K562 (cell line): ENCODE measurements at regions not wholly inside any gene's neighbourhood (a gene's known extent, or its start where the extent isn't known, plus 50 kb on each side); places are given as distances from the start of the nearest gene placed in this dataset.

Source experiments
- ATAC-seq: fragments of 200-7000 bp; cut with Tn5 transposase; 3 replicates; pipeline ENCODE4 v1.9.1; 2020; ENCODE audit warnings: moderate library complexity
- BruUV-seq: library from RNA; stranded (reverse); fragments of 400-500 nt; replicated peaks from 2 replicates; lab custom pipeline; 2021; lab: Mats Ljungman, UMichigan
- CTCF ChIA-PET: fragments of 300-600 bp; formaldehyde crosslinking; extraction: SDS; loops from one replicate; lab custom pipeline; 2021; ENCODE audit warnings: low intra/inter-chr PET ratio; lab: Yijun Ruan, JAX
- POLR2A ChIA-PET: fragments of 300-600, 350-650 bp; sonication (Branson Sonifier 250); formaldehyde crosslinking; extraction: SDS; loops from one replicate; lab custom pipeline; 2021; ENCODE audit warnings: antibody characterized with exemption, inconsistent platforms; lab: Yijun Ruan, JAX
- DNase-seq, 4 experiments: peaks; one replicate each; pipeline versions ENCODE4 v3.0.0 to v3.0.0-alpha.2; 2011 to 2018; ENCODE audit warnings: low spot score in 3 of 4, mixed read lengths in 3 of 4; ENCODE audit errors: extremely low read depth in 1 of 4
- FAIRE-seq: peaks from 2 replicates; lab custom pipeline; 2011; peaks lifted over from hg19 to GRCh38; lab: Jason Lieb, UNC
- H2AFZ ChIP-seq: 2 replicates; pipeline ENCODE4 v1.6.0; 2011; ENCODE audit warnings: low read depth, low read length, control low read depth, inconsistent platforms
- H3K27ac ChIP-seq: fragments of 200-600 bp; 3 replicates; pipeline ENCODE4 v1.8.0; 2011; ENCODE audit warnings: low read depth, mild to moderate bottlenecking, control low read depth, inconsistent platforms, low read length, moderate library complexity, mixed read lengths; ENCODE audit errors: extremely low read depth
- H3K27me3 ChIP-seq, 2 experiments: fragments of 300-600 bp in 1 of 2; 2 replicates in 1 of 2; 3 replicates in 1 of 2; pipeline versions ENCODE4 v1.6.0 to v1.8.0; 2011; ENCODE audit warnings: inconsistent platforms in 2 of 2, low read length in 2 of 2, mild to moderate bottlenecking in 1 of 2, mixed read lengths in 1 of 2, moderate library complexity in 1 of 2; ENCODE audit not compliant: control insufficient read depth in 2 of 2, insufficient read depth in 2 of 2
- H3K36me3 ChIP-seq: fragments of 300-600 bp; 3 replicates; pipeline ENCODE4 v1.8.0; 2011; ENCODE audit warnings: mild to moderate bottlenecking, low read length, inconsistent platforms; ENCODE audit not compliant: control insufficient read depth, insufficient read depth
- H3K4me1 ChIP-seq, 2 experiments: fragments of 200-600 bp in 1 of 2; replicated peaks in 1 of 2; 2 replicates in 1 of 2; 3 replicates in 1 of 2; pipeline versions ENCODE4 v1.5.1 to v1.8.0; 2011; ENCODE audit warnings: inconsistent platforms in 2 of 2, low read length in 2 of 2, mild to moderate bottlenecking in 1 of 2, mixed read lengths in 1 of 2, moderate library complexity in 1 of 2; ENCODE audit not compliant: control insufficient read depth in 2 of 2, insufficient read depth in 2 of 2
- H3K4me2 ChIP-seq: 2 replicates; pipeline ENCODE4 v1.6.1; 2011; ENCODE audit warnings: low read length, control low read depth, inconsistent platforms, mixed read lengths; ENCODE audit not compliant: insufficient read depth
- H3K4me3 ChIP-seq: fragments of 200-600 bp; sonication (generic), shearing (Covaris generic); 2 replicates; pipeline ENCODE4 v1.5.1; 2016; ENCODE audit warnings: control low read depth, inconsistent platforms
- H3K79me2 ChIP-seq: fragments of 200-600 bp; 3 replicates; pipeline ENCODE4 v1.8.0; 2011; ENCODE audit warnings: low read length, inconsistent platforms; ENCODE audit not compliant: control insufficient read depth, insufficient read depth
- H3K9ac ChIP-seq, 2 experiments: 2 replicates each; pipeline versions ENCODE4 v1.6.0 to v1.6.1; 2011; ENCODE audit warnings: low read depth in 2 of 2, low read length in 2 of 2, control low read depth in 1 of 2, inconsistent platforms in 1 of 2, mild to moderate bottlenecking in 1 of 2, mixed read lengths in 1 of 2; ENCODE audit not compliant: insufficient read depth in 1 of 2
- H3K9me1 ChIP-seq: one replicate; pipeline ENCODE4 v1.6.0; 2011; ENCODE audit warnings: inconsistent platforms, mild to moderate bottlenecking, low read length, moderate library complexity; ENCODE audit not compliant: control insufficient read depth, insufficient read depth
- H3K9me3 ChIP-seq: replicated peaks from 2 replicates; pipeline ENCODE4 v1.5.1; 2011; ENCODE audit warnings: low read depth, low read length, inconsistent platforms; ENCODE audit not compliant: control insufficient read depth, insufficient read depth
- H4K20me1 ChIP-seq: replicated peaks from 2 replicates; pipeline ENCODE4 v1.6.1; 2011; ENCODE audit warnings: low read length, inconsistent platforms, mixed read lengths; ENCODE audit not compliant: control insufficient read depth, insufficient read depth
- DACH1 ChIP-seq: fragments of 450-650 bp; IDR thresholded peaks from 2 replicates; pipeline ENCODE4 v1.6.1; 2018; ENCODE audit not compliant: partially characterized antibody
- DEAF1 ChIP-seq: fragments of 450-650 bp; formaldehyde crosslinking; IDR thresholded peaks from 2 replicates; pipeline ENCODE4 v1.4.0; 2020; ENCODE audit warnings: mild to moderate bottlenecking, moderate library complexity
- E4F1 ChIP-seq: fragments of 250-450 bp; sonication (Bioruptor Pico); IDR thresholded peaks from 2 replicates; pipeline ENCODE4 v1.5.0; 2021; ENCODE audit warnings: mild to moderate bottlenecking, borderline replicate concordance
- ELF2 ChIP-seq: fragments of 250-450 bp; sonication (Bioruptor Pico); IDR thresholded peaks from 2 replicates; pipeline ENCODE4 v1.5.0; 2021; ENCODE audit warnings: mild to moderate bottlenecking
- GATA2 ChIP-seq: sonication (generic); formaldehyde crosslinking; IDR thresholded peaks from 2 replicates; pipeline ENCODE4 v1.4.0; 2020; ENCODE audit warnings: mild to moderate bottlenecking, missing genetic modification reagents
- KAT8 ChIP-seq: fragments of 450-650 bp; IDR thresholded peaks from 2 replicates; pipeline ENCODE4 v1.6.1; 2016; ENCODE audit warnings: low read depth, mild to moderate bottlenecking
- KDM1A ChIP-seq, 2 experiments: fragments of 450-650 bp; IDR thresholded peaks; 2 replicates each; pipeline ENCODE4 v1.6.1; 2016; ENCODE audit warnings: mild to moderate bottlenecking in 2 of 2
- MAFK ChIP-seq: IDR thresholded peaks from 2 replicates; pipeline ENCODE4 v1.6.1; 2011; ENCODE audit warnings: low read length, improper control_type of control experiment
- MED1 ChIP-seq: sonication (generic); formaldehyde crosslinking; IDR thresholded peaks from 2 replicates; pipeline ENCODE4 v1.8.1; 2023; ENCODE audit warnings: missing genetic modification reagents, borderline replicate concordance
- MEF2D ChIP-seq: conservative IDR thresholded peaks from 2 replicates; pipeline ENCODE4 v1.6.1; 2016; ENCODE audit warnings: low read depth, missing genetic modification characterization, missing compliant biosample characterization
- PRMT5 ChIP-seq: sonication (generic); formaldehyde crosslinking; IDR thresholded peaks from 2 replicates; pipeline ENCODE4 v1.5.0; 2020; ENCODE audit warnings: missing genetic modification reagents
- RBM25 ChIP-seq: fragments of 200-400 bp; formaldehyde crosslinking; IDR thresholded peaks from 2 replicates; pipeline ENCODE4 v1.6.1; 2018; ENCODE audit warnings: low read length, low read depth, moderate library complexity; ENCODE audit not compliant: severe bottlenecking
- SRSF7 ChIP-seq: fragments of 200-400 bp; formaldehyde crosslinking; optimal IDR thresholded peaks from 2 replicates; pipeline ENCODE3; 2017; ENCODE audit warnings: mild to moderate bottlenecking, low read depth, low read length
- TFE3 ChIP-seq: fragments of 450-650 bp; formaldehyde crosslinking; IDR thresholded peaks from 2 replicates; pipeline ENCODE4 v1.4.0; 2020; ENCODE audit warnings: mild to moderate bottlenecking, mixed read lengths
- ZNF174 ChIP-seq: fragments of 250-450 bp; sonication (Bioruptor Pico); IDR thresholded peaks from 2 replicates; pipeline ENCODE4 v1.4.0; 2020; ENCODE audit warnings: mild to moderate bottlenecking
- ZNF785 ChIP-seq: fragments of 250-450 bp; sonication (Bioruptor Pico); IDR thresholded peaks from 2 replicates; pipeline ENCODE4 v1.4.0; 2020; ENCODE audit warnings: mild to moderate bottlenecking
- WGBS: fragments of 100-300 bp; shearing (Covaris generic); methylation state at CpG from one replicate; pipeline ENCODE4 v1.1.6; 2016; ENCODE audit warnings: low coverage, mixed read lengths; ENCODE audit not compliant: insufficient coverage; ENCODE audit errors: missing lambda C conversion rate; 5-methylcytosine and 5-hydroxymethylcytosine counted together
- in situ Hi-C: fragments of 300-500 bp; cut with MboI; formaldehyde crosslinking; loops from 4 replicates; pipeline ENCODE4 v1.15.0; 2018; ENCODE audit warnings: inconsistent platforms, mixed read lengths
- intact Hi-C: fragments of 100-400 bp; cut with micrococcal nuclease; formaldehyde crosslinking; loops from 2 replicates; pipeline ENCODE4 v1.14.2; 2022

- TF ChIP-seq SRSF7 (no peak), E4F1 (no peak), MEF2D (tag) (no peak)
- TF ChIP-seq, all 486 proteins: peak for 0
Measured at GRCh38 chr7:41292487-41292886, 410.4 kb downstream of the INHBA start (continued).

- in situ Hi-C loops, result no loop called here
- 5% methylated on average over 2 of the region's 2 CpGs for WGBS
- intact Hi-C loops, result loop anchor here (10.0 kb wide), 1 partner anchor 963 kb away; no protein-coding TSS in a partner anchor
- POLR2A ChIA-PET, result no interaction called here
- H4K20me1 ChIP-seq, result no peaks in the 10 kb centered on the region
- no peak for ATAC-seq
- H3K27ac ChIP-seq, result no peak overlapping the region
- FAIRE-seq, result no peak
- no peak for DNase-seq
- no peaks in the 10 kb centered on the region for H3K27me3 ChIP-seq
- H3K4me2 ChIP-seq, result no peak overlapping the region
- no peak for TF ChIP-seq ZNF174 (CRISPR knock-in tag)
- TF ChIP-seq DACH1, result no peak
- no peak for TF ChIP-seq DEAF1 (CRISPR knock-in tag)
- no peak for TF ChIP-seq PRMT5 (CRISPR knock-in tag)
- no peak for TF ChIP-seq ELF2 (CRISPR knock-in tag)
- TF ChIP-seq ZNF785, result no peak
- TF ChIP-seq MAFK, result no peak
- no peak for TF ChIP-seq GATA2 (CRISPR knock-in tag)
- no peak for TF ChIP-seq TFE3
- no peak for TF ChIP-seq MED1
- TF ChIP-seq KAT8, result no peak
- TF ChIP-seq KDM1A (IDR thresholded peaks at IDR 0.05), result no peak
- TF ChIP-seq RBM25, result no peak
- TF ChIP-seq, all 486 proteins: peak for 0
- Histone ChIP-seq H3K79me2 (no peaks in the 10 kb centered on the region), H3K4me1 (no peaks in the 10 kb centered on the region), H3K9ac (no peak overlapping the region), H3K36me3 (no peaks in the 10 kb centered on the region), H3K9me3 (no peaks in the 10 kb centered on the region), H3K4me3 (no peak overlapping the region), H2AFZ (no peak overlapping the region), H3K9me1 (no peaks in the 10 kb centered on the region)
- CTCF ChIA-PET, result no interaction called here
- BruUV-seq, result no TSS peak
Measured at GRCh38 chr7:41287559-41288335, 415.1 kb downstream of the INHBA start.
